Mesodermal cell (in vitro differentiated cells): ENCODE measurements at regions not wholly inside any gene's neighbourhood (a gene's known extent, or its start where the extent isn't known, plus 50 kb on each side); places are given as distances from the start of the nearest gene placed in this dataset.

ENCODE experiments used
- H3K27ac ChIP-seq: 2 replicates; pipeline ENCODE4 v1.7.0; 2013; ENCODE audit warnings: mild to moderate bottlenecking, low read depth, low read length, moderate library complexity; ENCODE audit not compliant: severe bottlenecking
- H3K36me3 ChIP-seq: 2 replicates; pipeline ENCODE4 v1.7.1; 2013; ENCODE audit warnings: mild to moderate bottlenecking, low read length, moderate library complexity; ENCODE audit not compliant: control insufficient read depth, insufficient read depth
- H3K4me1 ChIP-seq: one replicate; pipeline ENCODE4 v1.7.1; 2013; ENCODE audit warnings: mild to moderate bottlenecking, low read length; ENCODE audit not compliant: insufficient read depth, control insufficient read depth, poor library complexity, severe bottlenecking
- H3K4me3 ChIP-seq: 2 replicates; pipeline ENCODE4 v1.7.0; 2013; ENCODE audit warnings: low read length, control low read depth, mild to moderate bottlenecking; ENCODE audit not compliant: insufficient read depth, poor library complexity, severe bottlenecking; ENCODE audit errors: extremely low read depth
- H3K9me3 ChIP-seq: 2 replicates; pipeline ENCODE4 v1.7.1; 2013; ENCODE audit warnings: mild to moderate bottlenecking, low read length, moderate library complexity; ENCODE audit not compliant: control insufficient read depth
- WGBS, 2 experiments: methylation state at CpG; one replicate each; pipeline ENCODE4 v1.1.5; 2013; ENCODE audit warnings: missing lambda C conversion rate in 2 of 2; ENCODE audit not compliant: insufficient coverage in 2 of 2; 5-methylcytosine and 5-hydroxymethylcytosine counted together

DNA sequence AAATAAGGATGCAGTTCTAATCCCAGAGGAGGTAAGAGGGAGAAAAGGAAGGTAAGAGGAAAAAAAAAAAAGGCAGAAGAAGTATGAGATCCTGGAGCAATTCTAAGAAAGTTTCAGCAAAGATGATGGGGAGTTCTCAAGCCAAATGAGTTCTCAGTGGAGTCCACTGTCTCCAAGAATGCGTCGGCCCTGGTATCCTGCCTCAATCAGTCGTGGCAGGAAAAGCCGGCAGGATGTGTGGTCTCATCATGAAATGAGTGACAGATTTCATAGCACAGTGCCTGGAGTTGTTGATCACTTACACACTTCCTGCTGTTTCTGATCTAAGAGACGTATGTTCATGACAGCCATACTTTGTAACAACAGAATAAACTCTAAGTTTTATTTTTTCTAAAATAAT is 554.9 kb downstream of the NXPH1 start:
- Histone ChIP-seq H3K27ac (no peak overlapping the region), H3K9me3 (no peaks in the 10 kb centered on the region), H3K4me3 (no peak overlapping the region), H3K4me1 (no peaks in the 10 kb centered on the region), H3K36me3 (no peaks in the 10 kb centered on the region)
- 70 to 96% methylated on average over 4 of the region's 5 CpGs for WGBS, 2 experiments

DNA sequence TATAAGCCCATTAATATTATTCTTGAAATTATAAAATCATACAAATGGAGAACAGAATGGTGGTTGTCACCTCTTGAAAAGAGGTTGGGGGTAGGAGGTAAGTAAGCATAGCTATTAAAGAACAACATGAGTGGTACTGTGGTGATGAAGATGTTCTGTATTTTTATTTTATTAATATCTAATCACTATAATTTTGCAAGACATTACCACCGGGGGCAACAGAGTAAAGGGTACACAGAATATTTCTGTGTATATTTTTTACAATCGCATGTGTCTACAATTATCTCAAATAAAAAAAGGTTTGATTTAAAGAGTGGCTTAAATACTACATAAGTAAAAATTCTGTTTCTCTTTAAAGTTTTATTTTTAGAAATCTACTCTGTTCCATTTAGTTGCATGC is 557.8 kb downstream of the NXPH1 start:
- WGBS, 2 experiments = no CpG with 5 or more reads among the region's 2 CpGs
- no peaks in the 10 kb centered on the region for H3K9me3 ChIP-seq
- no peak overlapping the region for H3K4me3 ChIP-seq
- H3K36me3 ChIP-seq = no peaks in the 10 kb centered on the region
- H3K4me1 ChIP-seq = no peaks in the 10 kb centered on the region
- H3K27ac ChIP-seq = no peak overlapping the region

DNA sequence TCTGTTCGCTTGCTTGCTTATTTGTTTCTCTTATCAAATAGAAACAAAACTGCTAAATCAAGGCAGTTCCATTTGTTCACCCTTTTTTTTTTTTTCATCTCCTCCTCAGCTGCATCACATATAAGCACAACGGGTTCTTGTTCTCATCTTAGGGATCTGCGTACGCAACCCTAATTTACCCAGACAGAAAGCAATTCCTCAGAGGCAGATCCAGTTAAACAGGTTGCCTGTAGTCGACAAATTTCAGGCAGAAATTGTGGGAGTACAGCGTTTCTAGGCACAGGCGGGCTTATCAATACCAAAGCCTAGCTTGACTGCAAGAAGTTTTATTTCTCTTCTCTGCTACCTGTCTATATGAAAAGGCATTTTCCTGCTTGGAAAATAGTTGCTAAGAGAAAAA is 565.4 kb downstream of the NXPH1 start:
- Histone ChIP-seq H3K4me1 (no peaks in the 10 kb centered on the region), H3K4me3 (no peak overlapping the region), H3K36me3 (no peaks in the 10 kb centered on the region), H3K27ac (no peak overlapping the region), H3K9me3 (no peaks in the 10 kb centered on the region)
- 83 to 86% methylated on average over 2 to 7 of the region's 7 CpGs for WGBS, 2 experiments

DNA sequence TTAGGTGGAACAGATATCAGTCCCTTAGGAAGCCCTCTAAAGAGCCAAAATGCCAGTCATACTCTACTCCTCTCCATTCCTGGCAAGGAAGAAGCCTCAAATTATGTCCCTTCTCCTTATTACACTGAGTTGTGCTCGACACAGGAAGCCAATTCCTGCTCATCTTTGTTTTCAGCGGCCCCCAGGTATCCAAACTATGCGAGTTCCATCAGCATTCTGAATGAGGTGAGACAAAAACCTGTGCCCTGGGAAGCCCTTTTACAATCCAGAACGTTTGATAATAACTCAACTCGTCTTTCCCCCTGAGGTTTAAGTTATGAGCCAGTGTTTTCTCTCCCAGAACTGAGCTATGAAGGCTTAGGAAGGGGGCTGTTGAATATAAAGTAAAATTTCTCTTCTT is 580.5 kb downstream of the NXPH1 start:
- H3K36me3 ChIP-seq = no peaks in the 10 kb centered on the region
- H3K4me1 ChIP-seq = no peaks in the 10 kb centered on the region
- WGBS, 2 experiments = 13 to 14% methylated on average over 3 of the region's 5 CpGs
- H3K27ac ChIP-seq = no peak overlapping the region
- H3K4me3 ChIP-seq = no peak overlapping the region
- no peaks in the 10 kb centered on the region for H3K9me3 ChIP-seq

- H3K27ac ChIP-seq = no peak overlapping the region
- H3K4me3 ChIP-seq = no peak overlapping the region
- H3K36me3 ChIP-seq = no peaks in the 10 kb centered on the region
- H3K9me3 ChIP-seq = no peaks in the 10 kb centered on the region
- WGBS, 2 experiments = 90 to 98% methylated on average over 6 of the region's 7 CpGs
- no peaks in the 10 kb centered on the region for H3K4me1 ChIP-seq
Measured at GRCh38 chr7:9017286-9017685, 583.9 kb downstream of the NXPH1 start.

DNA sequence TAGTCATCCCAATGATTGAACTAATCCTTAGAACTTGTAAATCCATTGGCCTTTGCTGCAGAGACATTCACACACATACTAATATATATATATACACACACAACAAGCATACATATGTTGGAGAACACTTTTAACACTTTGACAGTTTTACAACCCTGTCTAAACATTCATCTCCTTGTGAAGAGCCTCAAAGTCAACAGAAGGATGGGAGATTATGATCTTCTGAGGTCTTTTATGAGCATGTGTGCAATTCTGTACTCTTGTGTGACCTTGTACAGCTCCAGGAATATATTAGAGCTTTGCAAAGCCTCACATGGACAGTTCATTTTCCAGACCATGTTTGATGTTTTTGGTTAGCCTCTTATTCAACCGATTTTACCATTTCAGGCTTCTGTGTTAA is 589.0 kb downstream of the NXPH1 start:
- whole genome bisulfite sequencing, 2 experiments = no CpG with 5 or more reads among the region's 1 CpG
- Histone ChIP-seq H3K9me3 (no peaks in the 10 kb centered on the region), H3K27ac (no peak overlapping the region), H3K4me3 (no peak overlapping the region), H3K4me1 (no peaks in the 10 kb centered on the region), H3K36me3 (no peaks in the 10 kb centered on the region)

- Histone ChIP-seq H3K4me1 (no peaks in the 10 kb centered on the region), H3K4me3 (no peak overlapping the region), H3K27ac (no peak overlapping the region), H3K9me3 (no peaks in the 10 kb centered on the region), H3K36me3 (no peaks in the 10 kb centered on the region)
- WGBS, 2 experiments = 86 to 96% methylated on average over 3 of the region's 5 CpGs
Measured at GRCh38 chr7:9023675-9024294, 590.4 kb downstream of the NXPH1 start.

GRCh38 chr7:9026121-9026520 is 592.7 kb downstream of the NXPH1 start:
- no peak overlapping the region for H3K27ac ChIP-seq
- H3K4me1 ChIP-seq = no peaks in the 10 kb centered on the region
- no peak overlapping the region for H3K4me3 ChIP-seq
- H3K9me3 ChIP-seq = no peaks in the 10 kb centered on the region
- no peaks in the 10 kb centered on the region for H3K36me3 ChIP-seq
- 93% methylated on average over 2 of the region's 5 CpGs; no CpG with 5 or more reads in 1 of the 2 experiments for WGBS, 2 experiments

DNA sequence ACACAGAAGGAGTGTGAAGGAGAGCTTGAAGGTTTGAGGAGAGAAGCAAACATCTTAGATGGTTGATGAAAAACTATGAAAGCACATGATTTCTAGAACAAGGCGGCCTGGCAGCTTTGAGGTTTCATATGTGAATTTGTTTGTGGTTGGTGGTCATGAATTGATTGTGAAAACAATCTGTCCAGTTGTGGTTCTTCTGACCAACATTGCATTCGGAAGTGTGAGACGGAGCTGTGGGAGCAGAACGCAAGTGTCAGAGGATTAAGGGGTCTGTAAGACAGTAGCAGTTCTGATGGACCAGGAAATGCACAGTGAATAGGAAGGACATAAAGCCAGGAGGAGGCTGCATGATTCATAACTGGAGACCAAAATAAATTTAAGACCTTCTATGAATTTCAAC is 594.6 kb downstream of the NXPH1 start:
- Histone ChIP-seq H3K36me3 (no peaks in the 10 kb centered on the region), H3K9me3 (no peaks in the 10 kb centered on the region), H3K4me1 (no peaks in the 10 kb centered on the region), H3K4me3 (no peak overlapping the region), H3K27ac (no peak overlapping the region)
- WGBS, 2 experiments = 90 to 97% methylated on average over 3 to 4 of the region's 4 CpGs

- Histone ChIP-seq H3K9me3 (no peaks in the 10 kb centered on the region), H3K36me3 (no peaks in the 10 kb centered on the region), H3K4me1 (no peaks in the 10 kb centered on the region), H3K4me3 (no peak overlapping the region), H3K27ac (no peak overlapping the region)
- WGBS, 2 experiments = 88 to 89% methylated on average over 6 to 8 of the region's 9 CpGs
Measured at GRCh38 chr7:9029681-9030530, 596.5 kb downstream of the NXPH1 start.

DNA sequence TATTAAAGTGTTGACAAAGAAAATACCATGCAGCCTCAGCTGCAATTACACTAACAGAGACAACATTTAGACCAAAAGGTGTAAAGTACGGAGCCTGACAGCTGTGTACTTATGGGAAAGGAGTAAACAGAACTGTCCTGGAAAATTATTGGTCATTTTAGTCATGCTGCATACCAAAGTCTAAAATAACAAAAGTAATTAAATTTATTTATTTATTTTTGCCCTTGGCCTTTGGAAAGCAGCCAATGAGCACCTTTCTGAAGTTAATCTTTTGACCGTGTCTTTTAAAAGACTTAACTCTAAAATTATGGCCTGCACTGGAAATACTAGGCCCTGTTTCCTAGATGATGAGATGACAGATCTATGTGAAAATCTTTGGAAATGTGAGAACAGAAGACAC is 597.6 kb downstream of the NXPH1 start:
- 100% methylated on average over 1 of the region's 2 CpGs; no CpG with 5 or more reads in 1 of the 2 experiments for WGBS, 2 experiments
- Histone ChIP-seq H3K27ac (no peak overlapping the region), H3K4me3 (no peak overlapping the region), H3K36me3 (no peaks in the 10 kb centered on the region), H3K4me1 (no peaks in the 10 kb centered on the region), H3K9me3 (no peaks in the 10 kb centered on the region)
